GM19463 (cell line): ENCODE measurements at regions not wholly inside any gene's neighbourhood (a gene's known extent, or its start where the extent isn't known, plus 50 kb on each side); places are given as distances from the start of the nearest gene placed in this dataset.

ENCODE experiments used
- ATAC-seq: cut with Tn5 transposase; IDR thresholded peaks from one replicate; pipeline ENCODE4 v1.9.1; 2021; ENCODE audit warnings: mild to moderate bottlenecking, moderate library complexity; ENCODE audit not compliant: unreplicated experiment

GRCh38 chr2:23230885-23231284 is 154.1 kb upstream of the KLHL29 start:
- ATAC-seq: no peak

- ATAC-seq: no peak
Observed at GRCh38 chr2:23231865-23232264, 153.1 kb upstream of the KLHL29 start.

GRCh38 chr2:23235292-23235691 is 149.7 kb upstream of the KLHL29 start:
- no peak for ATAC-seq

- ATAC-seq: no peak
Observed at GRCh38 chr2:23235736-23236135, 149.2 kb upstream of the KLHL29 start.

GRCh38 chr2:23237147-23237546 is 147.8 kb upstream of the KLHL29 start:
- ATAC-seq: no peak

- no peak for ATAC-seq
Observed at GRCh38 chr2:23238011-23238657, 146.8 kb upstream of the KLHL29 start.

- ATAC-seq: no peak
Observed at GRCh38 chr2:23239374-23239773, 145.6 kb upstream of the KLHL29 start.

- no peak for ATAC-seq
Observed at GRCh38 chr2:23241121-23241520, 143.9 kb upstream of the KLHL29 start.

GRCh38 chr2:23241611-23242245 is 143.3 kb upstream of the KLHL29 start:
- ATAC-seq: no peak

- no peak for ATAC-seq
Observed at GRCh38 chr2:23243073-23243659, 141.8 kb upstream of the KLHL29 start.

- no peak for ATAC-seq
Observed at GRCh38 chr2:23244617-23245016, 140.4 kb upstream of the KLHL29 start.

- no peak for ATAC-seq
Observed at GRCh38 chr2:23246992-23247683, 137.8 kb upstream of the KLHL29 start.

- no peak for ATAC-seq
Observed at GRCh38 chr2:23248667-23249066, 136.3 kb upstream of the KLHL29 start.

- no peak for ATAC-seq
Observed at GRCh38 chr2:23249348-23249747, 135.6 kb upstream of the KLHL29 start.

- ATAC-seq: no peak
Observed at GRCh38 chr2:23250371-23250770, 134.6 kb upstream of the KLHL29 start.

- no peak for ATAC-seq
Observed at GRCh38 chr2:23256643-23257042, 128.3 kb upstream of the KLHL29 start.

GRCh38 chr2:23260621-23261020 is 124.4 kb upstream of the KLHL29 start:
- ATAC-seq: no peak

- no peak for ATAC-seq
Observed at GRCh38 chr2:23268467-23269263, 116.3 kb upstream of the KLHL29 start.

- no peak for ATAC-seq
Observed at GRCh38 chr2:23269747-23270146, 115.2 kb upstream of the KLHL29 start.

- ATAC-seq: no peak
Observed at GRCh38 chr2:23270810-23271209, 114.2 kb upstream of the KLHL29 start.

- ATAC-seq: no peak
Observed at GRCh38 chr2:23271230-23271629, 113.7 kb upstream of the KLHL29 start.
